Suprapubic skin (tissue), 4 donors: ENCODE measurements at regions not wholly inside any gene's neighbourhood (a gene's known extent, or its start where the extent isn't known, plus 50 kb on each side); places are given as distances from the start of the nearest gene placed in this dataset.

Experiments used
- DNase-seq, 2 donors: peaks; one replicate each; pipeline ENCODE4 v3.0.0-alpha.2; 2019; ENCODE audit warnings: low spot score in 2 of 2
- H3K27ac ChIP-seq: fragments of 200-600 bp; sonication (generic); one replicate; pipeline ENCODE4 v1.5.1; 2019
- H3K27me3 ChIP-seq: fragments of 200-600 bp; sonication (generic); one replicate; pipeline ENCODE4 v1.5.1; 2019
- H3K36me3 ChIP-seq: fragments of 200-600 bp; sonication (generic); one replicate; pipeline ENCODE4 v1.5.1; 2019
- H3K4me1 ChIP-seq: fragments of 200-600 bp; sonication (generic); one replicate; pipeline ENCODE4 v1.5.1; 2019
- H3K4me3 ChIP-seq: fragments of 200-600 bp; sonication (generic); one replicate; pipeline ENCODE4 v1.5.1; 2019; ENCODE audit warnings: mild to moderate bottlenecking
- H3K9me3 ChIP-seq: fragments of 200-600 bp; sonication (generic); one replicate; pipeline ENCODE4 v1.5.1; 2019
- CTCF ChIP-seq, 2 donors: fragments of 200-600 bp in 1 of 2; fragments of 450-650 bp in 1 of 2; sonication (generic) in 1 of 2; IDR thresholded peaks; one replicate each; pipeline ENCODE4 v1.5.1; 2016 to 2019; ENCODE audit warnings: antibody characterized with exemption in 2 of 2, mild to moderate bottlenecking in 1 of 2, moderate library complexity in 1 of 2
- EP300 ChIP-seq: sonication (generic); formaldehyde crosslinking; IDR thresholded peaks from one replicate; pipeline ENCODE4 v1.6.1; 2017; ENCODE audit warnings: antibody characterized with exemption
- POLR2A ChIP-seq, 2 donors: fragments of 450-650 bp; IDR thresholded peaks; one replicate each; pipeline ENCODE4 v1.6.1; 2017; ENCODE audit warnings: antibody characterized with exemption in 2 of 2, mild to moderate bottlenecking in 2 of 2, moderate library complexity in 2 of 2
- POLR2AphosphoS5 ChIP-seq, 3 donors: sonication (generic); formaldehyde crosslinking; IDR thresholded peaks; one replicate each; pipeline ENCODE4 v1.6.1; 2017; ENCODE audit warnings: antibody characterized with exemption in 3 of 3
- WGBS: methylation state at CpG from one replicate; pipeline ENCODE4 v1.1.5; 2018; 5-methylcytosine and 5-hydroxymethylcytosine counted together

DNA sequence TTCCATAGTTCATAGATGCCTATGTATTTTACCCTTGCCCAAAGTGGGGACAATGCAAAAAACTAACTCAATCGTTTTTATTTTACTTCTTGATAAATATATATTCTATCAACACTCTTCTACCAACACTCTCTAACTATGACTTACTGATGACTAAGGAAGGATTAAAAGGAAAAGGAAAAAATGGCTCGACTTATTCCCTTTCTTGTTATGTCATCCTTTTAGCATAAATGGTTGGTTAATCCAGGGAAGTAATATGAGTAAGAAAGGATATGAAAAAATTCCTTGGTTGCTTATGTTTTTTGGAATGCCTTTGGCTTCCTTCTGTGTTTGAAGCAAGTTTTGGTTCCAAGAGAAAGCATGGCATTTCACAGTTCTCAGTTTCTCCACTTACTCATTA lies 1087.1 kb downstream of the C4orf33 start:
- no peaks in the 10 kb centered on the region for H3K4me1 ChIP-seq
- no peaks in the 10 kb centered on the region for H3K27me3 ChIP-seq
- no peak overlapping the region for H3K4me3 ChIP-seq
- no peaks in the 10 kb centered on the region for H3K36me3 ChIP-seq
- 58% methylated on average over 2 of the region's 2 CpGs for WGBS
- no peaks in the 10 kb centered on the region for H3K9me3 ChIP-seq
- TF ChIP-seq POLR2A (IDR thresholded peaks at IDR 0.05): no peak
- no peak for TF ChIP-seq POLR2AphosphoS5 (IDR thresholded peaks at IDR 0.05)
- no peak for TF ChIP-seq EP300
- TF ChIP-seq CTCF (IDR thresholded peaks at IDR 0.05): no peak
- DNase-seq: no peak
- H3K27ac ChIP-seq: no peak overlapping the region

DNA sequence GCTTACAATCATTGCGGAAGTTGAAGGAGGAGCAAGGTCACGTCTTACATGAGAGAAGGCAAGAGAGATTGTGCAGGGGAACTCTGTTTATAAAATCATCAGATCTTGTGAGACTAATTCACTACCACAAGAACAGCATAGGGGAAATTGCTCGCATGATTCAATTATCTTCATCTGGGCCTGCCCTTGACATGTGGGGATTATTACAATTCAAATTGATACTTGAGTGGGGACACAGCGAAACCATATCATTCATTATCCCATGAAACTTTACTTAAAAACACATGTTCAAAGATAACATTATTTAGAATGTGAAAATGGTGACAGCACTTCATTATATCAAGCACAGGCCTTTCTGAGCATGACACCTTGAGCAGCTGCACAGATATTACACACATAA lies 1087.8 kb downstream of the C4orf33 start:
- H3K27ac ChIP-seq: no peak overlapping the region
- H3K36me3 ChIP-seq: no peaks in the 10 kb centered on the region
- no peaks in the 10 kb centered on the region for H3K4me1 ChIP-seq
- H3K9me3 ChIP-seq: no peaks in the 10 kb centered on the region
- 80% methylated on average over 4 of the region's 4 CpGs for WGBS
- H3K27me3 ChIP-seq: no peaks in the 10 kb centered on the region
- no peak overlapping the region for H3K4me3 ChIP-seq
- no peak for DNase-seq
- TF ChIP-seq CTCF (IDR thresholded peaks at IDR 0.05) (no peak), POLR2A (IDR thresholded peaks at IDR 0.05) (no peak), EP300 (no peak), POLR2AphosphoS5 (IDR thresholded peaks at IDR 0.05) (no peak)

DNA sequence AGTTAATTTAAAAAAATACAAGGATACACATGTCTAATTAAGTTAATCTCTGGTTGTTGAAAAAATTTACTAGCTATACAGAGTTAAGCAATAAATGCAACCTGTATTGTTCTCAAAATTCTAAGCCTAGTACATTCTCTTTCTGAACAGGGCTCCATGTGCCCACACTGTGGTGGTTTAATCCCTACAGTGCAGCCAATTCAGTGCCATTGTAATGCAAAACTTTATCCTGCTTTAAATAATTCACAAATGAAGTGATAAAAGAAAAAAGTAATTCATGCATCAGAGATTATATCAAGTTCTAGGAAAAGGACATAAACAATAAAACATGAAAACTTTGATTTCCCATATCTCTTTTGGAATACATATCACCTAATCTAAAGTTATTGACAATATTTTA lies 1089.2 kb downstream of the C4orf33 start:
- Histone ChIP-seq H3K9me3 (no peaks in the 10 kb centered on the region), H3K4me1 (no peaks in the 10 kb centered on the region), H3K27ac (no peak overlapping the region), H3K36me3 (no peaks in the 10 kb centered on the region), H3K27me3 (no peaks in the 10 kb centered on the region), H3K4me3 (no peak overlapping the region)
- no peak for DNase-seq
- no peak for TF ChIP-seq POLR2AphosphoS5 (IDR thresholded peaks at IDR 0.05)
- TF ChIP-seq POLR2A (IDR thresholded peaks at IDR 0.05): no peak
- no peak for TF ChIP-seq CTCF (IDR thresholded peaks at IDR 0.05)
- no peak for TF ChIP-seq EP300

DNA sequence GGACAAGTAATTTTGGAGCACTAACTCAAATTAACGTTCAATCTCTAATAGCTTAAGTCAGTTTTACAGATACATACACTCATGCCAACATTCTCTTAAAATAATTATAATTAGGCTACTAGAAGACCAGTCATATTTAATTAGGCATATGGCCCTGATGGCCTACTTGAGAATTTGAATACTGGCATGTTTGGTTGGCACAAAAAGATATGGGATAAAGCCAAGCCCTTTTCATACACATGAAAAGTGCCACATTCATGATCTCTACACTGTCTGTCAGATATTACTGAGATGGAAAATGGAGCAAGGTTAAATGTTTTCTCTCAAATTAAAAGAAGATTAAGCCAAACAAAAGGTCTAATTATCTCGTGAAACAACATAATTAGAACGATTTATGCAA lies 1091.0 kb downstream of the C4orf33 start:
- no peaks in the 10 kb centered on the region for H3K27me3 ChIP-seq

DNA sequence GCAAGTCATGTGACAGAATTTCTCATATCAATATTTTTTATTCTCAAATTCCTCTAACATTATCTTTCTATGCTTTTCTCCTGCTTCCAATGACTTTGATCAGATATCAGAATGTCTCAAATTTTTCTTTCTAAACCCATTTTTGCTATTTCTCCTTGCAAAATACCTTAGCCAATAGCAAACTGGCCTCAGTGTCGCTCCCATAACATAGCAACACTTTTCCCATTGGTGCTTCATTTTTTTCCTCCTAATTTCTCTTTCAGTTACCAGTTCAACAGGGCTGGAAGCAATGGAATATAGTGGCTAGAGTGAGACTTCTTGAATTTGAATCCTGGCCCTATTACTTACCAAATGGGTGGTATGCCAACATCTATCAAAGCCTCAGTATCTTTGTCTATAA lies 1091.6 kb downstream of the C4orf33 start:
- H3K36me3 ChIP-seq: no peaks in the 10 kb centered on the region

More for the DNA sequence above, 1091.0 kb downstream of the C4orf33 start:
- Histone ChIP-seq H3K4me3 (no peak overlapping the region), H3K9me3 (no peaks in the 10 kb centered on the region), H3K27ac (no peak overlapping the region), H3K36me3 (no peaks in the 10 kb centered on the region), H3K4me1 (no peaks in the 10 kb centered on the region)
- 47% methylated on average over 3 of the region's 3 CpGs for WGBS
- TF ChIP-seq POLR2A (IDR thresholded peaks at IDR 0.05) (no peak), POLR2AphosphoS5 (IDR thresholded peaks at IDR 0.05) (no peak), EP300 (no peak), CTCF (IDR thresholded peaks at IDR 0.05) (no peak)
- DNase-seq: no peak

More for the DNA sequence above, 1091.6 kb downstream of the C4orf33 start:
- no peak overlapping the region for H3K27ac ChIP-seq
- no peak for DNase-seq
- H3K4me3 ChIP-seq: no peak overlapping the region
- no peak for TF ChIP-seq POLR2A (IDR thresholded peaks at IDR 0.05)
- no peak for TF ChIP-seq POLR2AphosphoS5 (IDR thresholded peaks at IDR 0.05)
- no peak for TF ChIP-seq EP300
- no peak for TF ChIP-seq CTCF (IDR thresholded peaks at IDR 0.05)
- WGBS: 81% methylated on average over 1 of the region's 1 CpG
- H3K27me3 ChIP-seq: no peaks in the 10 kb centered on the region
- H3K9me3 ChIP-seq: no peaks in the 10 kb centered on the region
- no peaks in the 10 kb centered on the region for H3K4me1 ChIP-seq
